COLO668 (cell line): ENCODE measurements at regions not wholly inside any gene's neighbourhood (a gene's known extent, or its start where the extent isn't known, plus 50 kb on each side); places are given as distances from the start of the nearest gene placed in this dataset.
"Not testable (repeated sequence)": the region's sequence is repeated elsewhere in the genome, so short reads cannot be mapped to it uniquely, and the experiment has no call there.

Experiments used
- DNase-seq: peaks from one replicate; lab custom pipeline; 2025; ENCODE audit not compliant: unreplicated experiment; lab: John Stamatoyannopoulos, UW

DNA sequence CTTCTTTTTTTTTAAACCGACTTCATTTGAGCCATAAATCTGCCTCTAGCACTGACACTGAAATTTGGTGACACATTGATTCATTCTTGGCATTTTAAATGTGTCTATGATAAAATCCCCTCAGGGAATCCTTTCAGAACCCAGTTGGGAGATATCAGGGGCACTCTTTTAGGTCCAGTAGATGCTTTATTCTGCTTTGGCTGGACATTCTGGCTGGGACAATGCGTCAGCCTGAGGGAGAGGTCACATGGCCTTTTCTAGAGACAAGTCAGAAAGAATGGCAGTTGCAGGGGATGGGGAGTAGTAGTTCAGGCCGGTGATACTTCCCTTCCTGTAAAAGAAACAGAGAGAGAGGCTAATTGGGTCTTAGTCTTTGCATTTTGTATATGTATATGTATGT is 63.1 kb downstream of the TRIM43 start:
- DNase-seq = not testable (repeated sequence)

DNA sequence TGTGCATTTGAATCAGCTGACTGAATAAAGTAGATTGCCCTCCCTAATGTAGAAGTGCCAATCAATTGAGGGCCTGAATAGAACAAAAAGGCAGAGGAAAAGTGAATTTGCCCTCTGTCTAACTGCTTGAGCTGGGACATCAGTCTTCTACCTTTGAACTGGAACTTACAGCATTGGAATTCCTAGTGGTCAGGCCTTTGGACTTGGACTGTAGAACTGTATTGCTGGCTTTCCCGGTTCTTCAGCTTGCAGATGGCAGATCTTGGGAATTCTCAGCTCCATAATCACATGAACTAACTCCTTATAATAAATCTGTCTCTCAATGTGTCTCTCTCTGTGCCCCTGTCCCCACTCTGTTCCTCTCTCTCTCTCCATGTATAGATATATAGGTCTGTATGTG is 64.8 kb downstream of the TRIM43 start:
- DNase-seq = not testable (repeated sequence)

DNA sequence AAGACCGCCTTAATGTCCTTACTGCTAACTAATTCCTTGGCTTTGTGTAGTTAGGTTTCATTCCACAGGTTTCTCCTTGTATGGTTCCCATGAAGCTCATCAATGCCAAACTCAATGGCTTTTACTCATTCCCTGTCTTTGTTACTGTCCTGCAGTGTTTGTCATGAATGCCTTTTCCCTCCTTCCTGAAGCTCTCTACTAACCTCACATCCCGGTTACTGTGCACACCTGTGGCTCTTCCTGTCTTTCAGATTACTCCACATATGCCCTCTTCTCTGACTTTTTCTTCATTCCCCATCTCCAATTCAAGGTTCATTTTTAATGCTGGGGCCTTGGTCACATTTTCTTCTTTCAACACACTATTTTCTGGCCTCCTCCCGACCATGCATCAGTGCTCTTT is 66.1 kb downstream of the TRIM43 start:
- not testable (repeated sequence) for DNase-seq

DNA sequence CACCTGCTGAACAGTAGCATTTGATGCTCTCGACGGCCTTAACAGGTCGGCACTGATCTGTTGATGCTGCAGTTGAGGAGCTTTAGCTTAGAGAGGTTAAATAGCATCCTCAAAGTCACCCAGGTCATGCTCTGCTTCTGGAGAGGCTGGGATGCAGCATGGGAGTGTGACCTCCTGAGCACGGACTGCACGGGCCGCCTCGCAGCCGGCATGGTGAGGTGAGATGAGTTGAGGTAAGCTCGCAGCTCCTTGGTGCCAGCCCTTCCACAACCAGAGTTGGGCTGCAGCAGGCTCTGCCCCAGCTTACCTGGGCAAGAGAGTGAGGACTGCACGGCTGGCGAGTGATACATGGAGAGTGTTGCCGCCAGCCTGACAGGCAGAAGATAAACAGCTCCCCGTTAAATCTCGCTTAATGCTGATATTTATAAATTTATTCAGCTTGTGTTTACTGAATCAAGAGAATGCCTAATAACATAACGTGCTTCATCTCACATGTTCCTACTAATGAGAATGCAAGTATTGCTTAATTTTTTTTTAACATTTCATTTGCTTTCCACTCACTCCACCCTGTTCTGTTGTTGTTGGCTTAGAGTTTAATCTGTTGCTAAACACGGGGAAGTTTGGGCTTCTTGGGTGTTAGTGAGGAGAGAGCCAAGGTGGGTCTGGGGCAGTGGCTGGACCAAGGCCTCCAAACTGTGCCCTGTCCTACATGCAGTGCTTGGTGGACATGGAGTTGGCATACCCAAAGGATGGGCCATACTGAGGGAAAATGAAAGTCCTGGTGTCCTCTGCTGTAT is 69.2 kb downstream of the TRIM43 start:
- DNase-seq = not testable (repeated sequence)

DNA sequence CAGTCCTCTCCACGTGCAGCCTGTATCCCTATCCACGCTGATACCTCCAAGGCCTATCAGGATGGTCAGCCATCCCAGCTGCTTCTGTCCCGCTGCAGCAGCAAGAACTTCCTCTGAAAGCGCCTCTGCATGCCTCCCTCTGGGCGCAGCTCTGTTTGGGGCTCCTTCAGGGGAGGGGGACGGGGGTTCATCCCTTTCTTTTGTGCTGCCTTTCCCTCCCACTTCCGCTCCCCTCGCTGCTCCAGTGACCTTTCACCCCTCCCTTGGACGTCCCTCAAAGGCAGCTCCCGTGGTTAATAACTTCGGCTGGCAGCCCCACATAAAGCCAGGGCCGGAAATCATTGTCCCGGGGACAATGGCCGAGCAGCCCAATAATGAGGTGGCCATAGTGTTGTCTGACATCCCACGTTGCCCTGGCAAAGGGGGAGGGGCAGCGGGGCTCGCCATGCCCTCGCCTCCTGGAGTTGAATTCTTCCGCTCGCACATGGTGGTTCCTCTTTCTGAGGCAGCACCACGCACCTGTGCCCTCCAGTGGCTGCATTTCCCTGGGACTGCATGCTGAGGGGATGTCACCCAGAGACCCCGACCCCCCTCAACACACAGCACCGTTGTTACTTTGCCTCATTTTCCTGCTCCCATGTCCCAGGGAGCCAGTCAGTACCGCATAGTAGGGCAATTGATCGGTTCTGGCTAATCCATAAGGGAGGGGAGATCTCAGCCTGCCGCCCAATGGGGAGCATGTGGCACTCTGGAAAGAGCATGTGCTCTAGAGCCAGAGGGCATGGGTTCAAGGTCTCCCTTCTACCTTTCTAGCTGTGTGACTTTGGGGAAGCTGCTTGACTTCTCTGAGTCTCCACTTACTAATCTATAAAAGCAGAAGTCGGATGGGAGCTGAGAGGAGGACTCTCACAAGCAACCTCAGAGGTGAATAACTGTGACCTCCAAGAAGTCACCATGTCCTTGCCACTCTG is 72.0 kb downstream of the TRIM43 start:
- not testable (repeated sequence) for DNase-seq

DNA sequence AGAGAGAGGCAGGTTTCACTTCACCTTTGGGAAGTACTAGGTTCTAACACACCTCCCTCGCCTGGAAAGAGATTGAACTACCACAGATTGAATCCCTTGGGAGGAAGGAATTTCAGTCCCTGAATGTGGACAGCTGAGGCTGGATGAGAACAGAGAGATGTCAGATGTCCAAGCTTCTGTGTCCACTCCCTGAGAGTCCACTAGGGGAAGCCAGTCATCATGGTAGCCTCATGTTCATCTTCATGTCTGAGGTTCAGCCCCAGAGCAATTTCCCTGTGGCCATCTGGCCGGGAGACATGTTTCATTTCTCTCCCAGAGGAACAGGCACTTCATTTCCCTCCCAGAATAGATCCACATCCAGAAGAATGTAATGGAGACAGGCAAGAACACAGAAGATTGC is 74.8 kb downstream of the TRIM43 start:
- DNase-seq = not testable (repeated sequence)

DNA sequence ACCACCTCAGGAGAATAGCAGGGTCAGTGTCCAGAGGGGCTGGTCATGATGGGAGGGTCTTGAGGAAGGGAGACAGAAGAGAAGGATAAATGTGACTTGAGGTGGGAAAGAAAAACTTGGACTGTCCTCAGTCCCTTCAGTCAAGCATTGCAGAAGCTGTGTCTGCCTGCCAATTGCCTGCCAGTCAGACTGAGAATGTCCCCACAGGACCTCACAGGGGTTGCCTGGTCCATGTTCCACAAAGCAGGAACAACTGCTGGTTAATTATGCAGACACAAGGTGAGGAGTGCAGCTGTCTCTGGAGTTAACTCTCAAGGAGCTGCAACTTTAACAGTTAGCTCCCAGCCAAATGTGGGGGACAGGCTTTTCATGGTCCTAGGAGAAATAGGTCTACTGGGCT is 75.7 kb downstream of the TRIM43 start:
- DNase-seq = no peak

DNA sequence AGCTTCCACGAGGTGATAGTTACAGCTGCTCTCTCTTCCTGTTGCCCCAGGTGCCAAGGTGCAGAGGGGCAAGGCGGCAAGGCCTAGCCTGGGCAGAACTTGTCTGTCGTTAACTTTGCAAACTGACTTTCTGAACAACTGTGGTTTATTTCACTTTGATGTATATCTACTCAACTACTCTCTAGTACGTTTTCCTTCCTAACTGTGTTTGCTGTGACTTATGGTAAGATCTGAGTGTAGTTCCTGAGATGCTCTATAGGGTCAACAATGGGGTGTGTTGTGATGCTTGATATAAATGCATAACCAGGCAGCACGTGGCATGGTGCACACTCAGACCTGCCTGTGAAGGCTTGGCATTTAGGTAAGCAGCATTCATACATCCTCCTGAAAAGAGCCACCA is 77.1 kb downstream of the TRIM43 start:
- DNase-seq = not testable (repeated sequence)

DNA sequence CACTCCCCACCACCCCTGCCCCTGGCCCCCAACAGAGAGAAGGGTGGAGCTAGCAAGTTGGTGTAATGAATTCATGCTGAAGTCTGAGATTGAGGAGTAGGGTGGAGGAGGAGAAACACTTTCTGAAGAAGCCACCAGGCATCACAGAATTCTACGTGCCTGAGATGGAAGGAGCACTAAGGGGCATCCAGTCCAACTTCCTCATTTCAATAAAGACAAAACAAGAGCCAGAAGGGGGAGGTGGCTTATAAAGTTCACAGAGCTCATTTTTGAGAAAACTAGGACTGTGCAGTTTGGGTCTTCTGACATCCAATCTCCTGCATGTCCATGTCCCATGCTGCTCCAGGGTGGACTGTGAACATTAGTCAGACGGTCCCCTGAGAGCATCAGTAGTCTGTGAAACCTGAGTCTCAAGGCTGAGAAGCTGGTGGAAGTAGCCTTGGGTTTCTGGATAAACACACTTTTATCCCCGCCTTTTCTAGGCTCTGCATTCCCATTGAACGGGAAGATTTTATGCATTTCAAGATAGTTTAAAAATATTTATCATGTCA is 77.7 kb downstream of the TRIM43 start:
- DNase-seq = no peak

DNA sequence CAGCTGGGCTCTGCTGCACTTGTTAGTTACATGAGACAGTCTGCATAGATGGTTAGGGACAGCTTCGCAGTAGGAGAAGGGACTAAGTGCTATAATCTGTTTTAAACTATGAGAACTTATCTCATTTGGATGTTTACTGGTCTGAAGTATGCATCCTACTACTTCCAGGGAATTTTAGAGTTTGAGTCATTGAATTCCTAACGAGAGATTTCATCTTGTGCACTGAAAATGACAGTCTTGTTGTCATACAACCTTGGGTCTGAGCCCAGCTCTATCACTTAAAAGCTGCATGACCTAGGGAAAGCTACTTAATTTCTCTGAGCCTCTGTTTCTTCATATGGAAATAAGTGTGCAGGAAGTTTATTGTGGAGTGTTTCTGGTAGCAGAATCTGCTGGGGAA is 78.4 kb downstream of the TRIM43 start:
- no peak for DNase-seq

DNA sequence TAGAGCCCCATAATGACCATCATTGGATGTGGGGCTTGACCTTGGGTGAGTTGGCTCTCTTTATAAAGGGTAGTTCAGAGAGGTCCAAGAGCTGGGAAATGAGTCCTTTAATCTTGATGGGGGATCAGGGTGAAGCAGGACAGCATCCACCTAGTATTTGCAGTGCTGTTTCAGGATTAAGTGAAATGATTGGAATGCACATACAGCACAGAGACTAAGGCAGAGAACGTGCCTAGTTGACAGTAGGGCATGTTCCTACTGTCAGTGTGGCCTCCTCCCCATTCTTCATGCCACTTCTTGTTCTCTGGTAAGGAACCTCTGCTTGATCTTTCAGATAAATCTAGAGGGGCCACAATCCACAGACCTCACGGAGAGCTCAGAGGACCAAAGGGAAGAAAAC is 78.9 kb downstream of the TRIM43 start:
- no peak for DNase-seq

DNA sequence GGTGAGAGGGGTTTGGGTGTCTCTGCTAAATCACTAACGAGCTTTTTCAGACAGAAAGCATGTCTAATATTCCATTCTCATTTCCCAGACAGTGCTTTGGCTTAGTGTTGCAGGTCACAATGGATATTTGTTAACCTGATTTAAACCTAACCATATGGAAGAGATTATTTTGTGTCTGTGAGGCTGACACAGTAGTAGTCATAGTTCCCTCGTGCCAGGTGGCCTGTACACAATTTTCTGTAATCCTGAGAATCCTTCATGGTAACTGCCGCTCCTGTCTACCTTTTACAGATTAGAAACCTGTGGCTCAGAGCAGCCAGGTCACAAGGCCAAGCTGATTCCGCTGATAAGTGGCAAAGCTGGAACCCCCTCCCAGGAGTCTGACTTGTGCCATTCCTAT is 79.4 kb downstream of the TRIM43 start:
- not testable (repeated sequence) for DNase-seq

DNA sequence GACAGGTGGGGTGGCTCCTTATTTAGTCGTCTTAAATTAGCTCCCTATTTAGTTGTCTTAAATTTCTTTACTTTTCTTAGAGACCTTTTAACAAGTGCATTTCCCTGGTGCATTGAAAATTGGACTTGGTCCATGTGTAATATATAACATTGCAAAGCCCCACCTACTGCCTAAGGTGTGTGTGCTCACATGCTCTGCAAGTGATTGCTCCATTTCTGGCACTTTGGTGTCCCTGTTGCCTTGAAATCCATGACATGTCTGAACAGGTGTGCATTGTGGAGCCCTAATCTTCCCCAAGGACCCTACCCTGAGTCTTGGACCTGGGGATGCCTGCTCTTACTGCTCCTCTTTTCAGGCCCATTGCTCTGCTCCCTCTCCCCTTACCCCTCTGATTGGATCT is 80.2 kb downstream of the TRIM43 start:
- not testable (repeated sequence) for DNase-seq

DNA sequence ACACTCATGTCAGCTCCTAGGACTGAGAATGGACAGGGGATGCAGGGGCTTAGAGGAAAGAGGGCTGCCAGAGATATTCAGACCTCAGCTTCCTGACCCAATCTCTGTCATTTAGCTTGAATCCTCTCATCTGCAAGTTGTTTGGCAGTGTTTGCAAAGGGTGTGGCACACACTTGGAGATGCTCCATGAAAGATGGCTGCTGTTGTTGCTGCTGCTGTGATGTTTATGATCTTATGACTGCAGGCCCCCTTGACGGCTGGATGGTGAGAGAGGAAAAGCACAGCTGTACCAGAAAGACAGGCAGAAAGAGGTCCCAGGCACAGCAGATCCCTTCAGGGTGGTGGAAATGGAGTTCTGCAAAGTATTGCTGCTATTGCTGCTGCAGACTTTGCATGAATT is 80.7 kb downstream of the TRIM43 start:
- DNase-seq = not testable (repeated sequence)

DNA sequence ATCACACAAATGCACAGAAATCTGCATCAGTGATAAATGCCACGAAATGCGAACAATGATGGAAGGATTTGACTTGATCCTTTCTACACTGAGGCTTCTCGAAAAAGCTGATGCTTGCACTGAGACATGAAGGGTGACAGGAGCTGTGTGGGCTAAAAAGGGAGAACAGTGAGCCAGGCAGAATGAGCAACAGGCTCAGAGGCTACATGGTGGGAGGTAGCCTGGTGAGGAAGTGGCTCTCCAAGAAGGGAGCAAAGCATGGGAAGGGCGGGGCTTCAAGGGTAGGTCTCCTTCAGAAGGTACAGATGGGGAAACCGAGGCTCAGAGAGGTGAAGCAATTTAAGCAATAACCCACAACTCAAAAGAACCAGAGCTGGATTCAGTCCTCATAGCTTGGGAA is 82.4 kb downstream of the TRIM43 start:
- DNase-seq = no peak

DNA sequence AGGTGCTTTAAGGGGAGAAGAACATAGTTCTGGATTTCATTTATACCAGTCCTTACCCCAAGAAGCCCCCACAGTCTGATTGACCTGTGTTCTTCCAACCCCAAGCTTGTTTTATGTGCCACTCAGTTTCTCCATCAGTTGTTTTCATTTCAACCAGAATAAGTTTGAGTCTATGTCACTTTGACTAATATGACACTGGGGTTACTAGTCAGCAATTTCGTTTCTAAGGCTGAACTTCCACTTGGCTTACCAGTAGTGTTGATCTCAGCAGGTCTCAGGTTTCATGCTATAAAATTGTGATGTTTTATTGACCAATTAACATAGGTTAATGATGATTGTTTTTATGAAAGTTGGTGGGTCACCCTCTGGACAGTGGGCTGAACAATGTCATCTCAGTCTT is 84.8 kb downstream of the TRIM43 start:
- DNase-seq = not testable (repeated sequence)

DNA sequence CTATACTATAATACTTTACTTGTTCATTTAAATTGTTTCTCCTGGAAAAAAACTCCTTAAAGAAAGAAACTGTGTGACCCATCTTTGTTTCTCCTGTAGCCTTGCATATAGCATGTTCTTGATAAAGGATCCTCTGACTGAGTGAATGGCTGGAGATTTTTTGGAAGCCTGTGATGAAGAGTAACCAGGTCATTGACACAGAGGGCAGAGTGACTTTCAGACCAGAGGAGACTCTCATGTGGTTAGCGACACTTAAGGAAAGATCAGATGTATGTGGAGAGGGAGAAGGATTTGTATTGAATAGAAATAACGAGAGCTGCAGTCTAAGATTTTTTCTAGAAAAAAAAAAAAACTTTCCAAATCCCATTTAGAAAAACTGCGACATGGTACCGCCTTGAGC is 85.5 kb downstream of the TRIM43 start:
- DNase-seq = no peak

DNA sequence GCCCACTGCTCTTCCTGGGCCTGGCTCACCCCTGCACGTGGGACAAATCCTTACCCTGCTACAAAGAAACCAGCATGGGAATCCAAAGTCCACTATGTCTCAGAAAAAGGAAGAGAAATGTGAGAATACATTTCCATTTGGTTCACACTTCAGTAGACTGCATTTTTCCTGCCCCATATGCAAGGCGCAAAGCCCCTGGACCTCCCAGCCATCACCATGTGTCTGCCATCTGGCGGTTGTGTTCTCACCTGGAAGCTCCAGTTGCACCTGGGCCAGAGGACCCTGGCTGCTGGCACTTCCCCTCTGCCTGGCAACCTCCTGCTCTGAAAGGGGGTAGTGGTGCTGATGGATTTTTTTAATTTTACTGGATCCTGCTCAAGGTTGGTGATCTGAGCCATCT is 86.0 kb downstream of the TRIM43 start:
- not testable (repeated sequence) for DNase-seq

DNA sequence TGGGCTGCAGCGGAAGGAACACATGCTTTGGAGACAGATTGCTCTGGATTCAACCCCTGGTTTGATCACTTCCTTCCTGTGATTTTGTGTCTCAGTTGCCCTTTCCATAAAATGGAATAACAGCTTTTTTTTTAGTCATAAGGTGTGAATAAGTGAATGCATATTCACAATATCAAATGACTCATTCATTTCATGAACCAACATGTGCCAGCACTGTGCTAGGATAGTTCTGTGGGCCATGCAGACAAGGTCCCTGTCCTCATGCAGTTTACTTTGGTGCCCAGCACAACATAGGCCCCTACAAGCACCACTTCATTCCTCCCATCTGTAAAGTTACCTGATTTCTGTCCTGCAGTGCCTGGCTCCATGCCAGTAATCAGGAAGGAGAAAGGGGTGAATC is 89.4 kb downstream of the TRIM43 start:
- DNase-seq = not testable (repeated sequence)

DNA sequence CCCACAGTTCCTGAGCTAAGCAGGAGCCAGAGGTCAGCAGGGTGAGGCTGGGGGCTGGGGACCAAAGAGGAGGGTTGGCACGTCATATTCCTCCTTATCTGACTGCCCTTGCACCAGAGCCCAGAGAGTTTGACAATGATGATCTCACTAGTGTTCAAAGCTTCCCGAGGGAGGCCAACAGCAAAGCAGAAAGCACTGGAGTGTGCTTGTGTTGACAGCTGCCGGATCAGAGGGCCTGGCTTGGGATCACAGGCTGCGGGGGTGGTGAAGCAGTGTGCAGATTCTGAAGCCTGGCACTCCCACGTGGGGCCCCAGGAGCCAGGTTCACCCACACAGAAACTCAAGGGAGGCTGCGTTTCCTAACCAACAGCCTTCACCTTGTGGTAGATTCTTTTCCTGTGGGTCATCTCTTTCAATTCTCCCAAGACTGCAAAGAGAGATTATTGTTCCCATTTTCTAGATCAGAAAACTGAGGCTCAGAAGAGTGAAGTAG is 89.8 kb downstream of the TRIM43 start:
- not testable (repeated sequence) for DNase-seq

DNA sequence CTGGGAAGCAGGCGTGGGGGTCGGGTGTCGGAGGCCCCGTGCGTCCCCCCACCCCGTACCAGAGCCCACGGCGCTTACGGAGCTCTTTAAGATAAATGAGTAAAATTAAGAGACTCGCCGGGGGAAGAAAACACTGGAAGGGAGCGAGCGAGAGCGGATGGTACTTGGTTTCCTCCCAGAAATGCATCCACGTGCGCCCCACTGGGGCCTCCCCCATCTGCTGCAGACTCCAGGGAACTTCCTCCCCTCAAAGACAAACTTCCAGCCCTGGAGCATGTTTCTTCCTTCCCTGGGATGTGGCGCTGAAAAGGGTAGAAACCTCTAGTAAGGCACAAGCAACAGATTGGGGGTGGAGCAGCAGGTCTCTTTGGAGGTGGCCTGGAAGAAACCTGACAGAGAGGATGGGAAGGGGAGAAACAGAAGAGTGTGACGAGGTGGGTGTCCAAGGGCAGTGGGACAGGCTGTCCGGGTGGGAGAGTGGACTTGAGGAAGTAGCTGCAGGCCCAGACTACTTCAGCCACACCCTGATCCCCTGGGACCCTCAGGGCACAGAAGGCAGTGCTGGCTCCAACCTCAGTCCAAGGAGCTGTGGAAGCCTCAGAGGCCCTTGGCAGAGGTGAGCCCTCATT is 91.2 kb downstream of the TRIM43 start:
- DNase-seq = not testable (repeated sequence)
